Thoracic aorta (tissue), 2 donors: ENCODE measurements at regions not wholly inside any gene's neighbourhood (a gene's known extent, or its start where the extent isn't known, plus 50 kb on each side); places are given as distances from the start of the nearest gene placed in this dataset.

Experiments used
- ATAC-seq: fragments of 150-250 bp; one replicate; pipeline ENCODE4 v1.8.0; 2017; ENCODE audit warnings: low read depth; ENCODE audit not compliant: insufficient number of reproducible peaks, low FRiP score
- DNase-seq: peaks from one replicate; pipeline ENCODE4 v3.0.0-alpha.2; 2020; ENCODE audit warnings: low spot score
- H3K27ac ChIP-seq, 2 donors: fragments of 200-600 bp; sonication (generic); 1 replicate in 1 of 2; 2 replicates in 1 of 2; pipeline ENCODE4 v1.5.1; 2016; ENCODE audit warnings: mild to moderate bottlenecking in 2 of 2, moderate library complexity in 2 of 2
- H3K27me3 ChIP-seq: fragments of 200-600 bp; sonication (generic); replicated peaks from 2 replicates; pipeline ENCODE4 v1.6.0; 2016; ENCODE audit warnings: mild to moderate bottlenecking; ENCODE audit not compliant: insufficient read depth
- H3K36me3 ChIP-seq: fragments of 200-600 bp; sonication (generic); one replicate; pipeline ENCODE4 v1.5.1; 2016
- H3K4me1 ChIP-seq, 2 donors: fragments of 200-600 bp; sonication (generic); 1 replicate in 1 of 2; 2 replicates in 1 of 2; pipeline versions ENCODE4 v1.5.1 to v1.6.0; 2016; ENCODE audit warnings: low read depth in 2 of 2, mild to moderate bottlenecking in 1 of 2; ENCODE audit not compliant: control insufficient read depth in 1 of 2
- H3K4me3 ChIP-seq: fragments of 200-600 bp; sonication (generic); 2 replicates; pipeline ENCODE4 v1.5.1; 2016; ENCODE audit warnings: mild to moderate bottlenecking
- H3K9me3 ChIP-seq: fragments of 200-600 bp; sonication (generic); 2 replicates; pipeline ENCODE4 v1.5.1; 2016
- TF ChIP-seq, protein P1 (sequence below): fragments of 200-600 bp; sonication (generic); IDR thresholded peaks from one replicate; pipeline ENCODE4 v1.5.1; 2019; ENCODE audit warnings: antibody characterized with exemption

DNA sequence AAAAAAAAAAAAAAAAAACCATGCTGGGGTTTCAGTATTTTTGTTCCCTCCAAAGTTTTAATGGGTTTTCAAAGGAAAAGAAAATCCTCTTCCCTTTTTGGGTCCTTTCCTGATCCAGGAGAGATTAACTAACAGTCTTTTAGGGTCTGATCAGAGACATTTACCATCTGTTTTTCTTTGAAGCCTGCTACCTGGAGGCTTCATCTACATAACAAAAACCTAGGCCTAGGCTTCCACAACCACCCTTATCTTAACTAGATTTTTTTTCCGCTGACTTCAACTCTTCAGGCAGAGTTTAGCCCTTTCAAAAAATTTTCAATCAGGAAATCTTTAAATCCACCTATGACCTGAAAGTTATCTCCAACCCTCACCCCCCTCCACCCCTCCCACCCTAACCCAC lies 154.7 kb downstream of the MBD2 start:
- Histone ChIP-seq H3K4me1 (no peaks in the 10 kb centered on the region), H3K27ac (no peak overlapping the region), H3K9me3 (no peaks in the 10 kb centered on the region), H3K36me3 (no peaks in the 10 kb centered on the region), H3K27me3 (no peaks in the 10 kb centered on the region), H3K4me3 (no peak overlapping the region)
- no peak for DNase-seq
- TF ChIP-seq, protein P1, sequence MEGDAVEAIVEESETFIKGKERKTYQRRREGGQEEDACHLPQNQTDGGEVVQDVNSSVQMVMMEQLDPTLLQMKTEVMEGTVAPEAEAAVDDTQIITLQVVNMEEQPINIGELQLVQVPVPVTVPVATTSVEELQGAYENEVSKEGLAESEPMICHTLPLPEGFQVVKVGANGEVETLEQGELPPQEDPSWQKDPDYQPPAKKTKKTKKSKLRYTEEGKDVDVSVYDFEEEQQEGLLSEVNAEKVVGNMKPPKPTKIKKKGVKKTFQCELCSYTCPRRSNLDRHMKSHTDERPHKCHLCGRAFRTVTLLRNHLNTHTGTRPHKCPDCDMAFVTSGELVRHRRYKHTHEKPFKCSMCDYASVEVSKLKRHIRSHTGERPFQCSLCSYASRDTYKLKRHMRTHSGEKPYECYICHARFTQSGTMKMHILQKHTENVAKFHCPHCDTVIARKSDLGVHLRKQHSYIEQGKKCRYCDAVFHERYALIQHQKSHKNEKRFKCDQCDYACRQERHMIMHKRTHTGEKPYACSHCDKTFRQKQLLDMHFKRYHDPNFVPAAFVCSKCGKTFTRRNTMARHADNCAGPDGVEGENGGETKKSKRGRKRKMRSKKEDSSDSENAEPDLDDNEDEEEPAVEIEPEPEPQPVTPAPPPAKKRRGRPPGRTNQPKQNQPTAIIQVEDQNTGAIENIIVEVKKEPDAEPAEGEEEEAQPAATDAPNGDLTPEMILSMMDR = no peak
- ATAC-seq = no peak

DNA sequence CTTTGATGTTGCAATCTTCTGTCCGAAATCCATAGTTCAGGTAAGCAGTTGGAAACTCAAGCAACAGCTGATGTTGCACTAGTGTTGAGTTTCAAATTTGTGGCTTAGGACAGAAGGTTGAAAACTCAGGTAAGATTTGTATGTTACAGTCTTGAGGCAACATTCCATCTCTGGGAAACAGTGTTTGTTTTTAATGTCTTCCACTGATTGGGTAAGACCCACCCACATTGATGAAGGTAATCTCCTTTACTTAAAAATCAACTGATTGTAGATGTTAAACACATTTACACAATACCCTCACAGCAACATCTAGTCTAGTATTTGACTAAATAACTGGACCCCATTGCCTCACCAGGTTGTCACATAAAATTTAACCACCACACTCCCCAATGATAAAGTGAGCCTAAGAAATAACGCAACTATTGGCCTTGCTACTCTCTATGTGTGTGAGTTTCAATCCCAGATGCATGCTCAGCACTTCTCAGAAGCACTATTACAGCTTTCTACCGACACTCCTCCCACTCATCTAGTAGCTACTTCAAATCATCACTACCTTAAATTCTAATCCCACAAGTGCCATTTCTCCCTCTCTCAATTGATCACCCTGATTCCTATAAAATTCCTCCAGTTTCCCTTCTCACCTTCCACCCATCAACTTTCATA lies 164.0 kb downstream of the MBD2 start:
- Histone ChIP-seq H3K9me3 (no peaks in the 10 kb centered on the region), H3K27me3 (no peaks in the 10 kb centered on the region), H3K4me1 (no peaks in the 10 kb centered on the region), H3K27ac (no peak overlapping the region), H3K36me3 (no peaks in the 10 kb centered on the region), H3K4me3 (no peak overlapping the region)
- ATAC-seq (no peak), DNase-seq (no peak)
- TF ChIP-seq, protein P1 = no peak

DNA sequence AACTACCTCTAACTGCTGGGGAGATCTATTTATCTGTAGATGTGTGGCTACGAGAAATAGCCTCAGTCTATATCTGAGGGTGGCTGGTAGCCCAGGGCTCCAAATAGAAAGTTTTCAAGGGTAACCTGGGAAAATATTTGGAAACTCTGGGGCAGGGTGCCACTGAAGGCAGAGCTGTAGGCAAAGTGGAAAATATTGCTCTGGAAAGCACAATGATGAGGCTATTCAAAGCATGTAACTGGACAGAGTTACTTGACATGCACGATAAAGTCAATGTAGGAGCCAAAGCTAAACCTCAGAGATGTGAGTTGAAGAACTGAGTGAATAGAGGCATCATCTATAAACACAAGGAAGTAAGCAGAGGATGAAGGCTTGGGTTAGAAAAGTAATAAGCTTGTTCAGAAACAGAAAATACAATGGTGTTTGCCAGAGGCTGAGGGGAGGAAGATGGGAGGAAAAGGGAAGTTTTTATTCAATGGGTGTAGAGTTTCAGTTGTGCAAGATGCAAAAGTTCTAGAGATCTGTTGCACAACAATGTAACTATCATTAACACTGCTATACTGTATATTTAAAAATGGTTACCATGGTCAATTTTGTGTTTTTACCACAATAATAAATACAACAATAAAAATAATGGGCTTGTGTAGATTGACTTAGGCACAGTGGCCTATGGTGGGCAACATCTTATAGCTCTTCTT lies 171.6 kb downstream of the MBD2 start:
- no peaks in the 10 kb centered on the region for H3K36me3 ChIP-seq
- no peak for ATAC-seq

DNA sequence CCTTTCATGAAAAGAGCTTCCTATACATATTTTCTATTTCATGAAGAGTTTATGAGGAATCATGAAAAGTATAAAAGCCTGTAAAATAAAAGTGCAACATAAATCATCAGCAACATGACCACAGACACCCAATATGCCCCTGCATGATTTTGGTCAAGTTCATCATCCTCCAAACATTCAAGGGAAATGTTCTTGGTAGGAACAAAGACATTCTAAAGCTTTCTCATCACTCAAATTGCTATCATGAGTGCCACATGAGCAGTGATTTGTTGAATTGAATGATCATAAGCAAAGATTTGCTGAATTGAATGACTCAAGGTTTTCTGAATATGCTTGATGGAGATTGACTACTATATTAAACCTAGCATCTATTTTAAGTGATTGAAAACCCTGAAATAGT lies 172.2 kb downstream of the MBD2 start:
- Histone ChIP-seq H3K27ac (no peak overlapping the region), H3K4me1 (peaks cover 0 to 5% of the 10 kb centered on the region in 2 donors), H3K27me3 (no peaks in the 10 kb centered on the region), H3K36me3 (no peaks in the 10 kb centered on the region), H3K4me3 (no peak overlapping the region), H3K9me3 (no peaks in the 10 kb centered on the region)
- TF ChIP-seq, protein P1 = no peak
- DNase-seq = no peak
- ATAC-seq = no peak

More for the DNA sequence above, 171.6 kb downstream of the MBD2 start:
- no peak for DNase-seq
- Histone ChIP-seq H3K27me3 (no peaks in the 10 kb centered on the region), H3K4me1 (no peaks in the 10 kb centered on the region), H3K9me3 (no peaks in the 10 kb centered on the region), H3K27ac (no peak overlapping the region), H3K4me3 (no peak overlapping the region)
- TF ChIP-seq, protein P1 = no peak

DNA sequence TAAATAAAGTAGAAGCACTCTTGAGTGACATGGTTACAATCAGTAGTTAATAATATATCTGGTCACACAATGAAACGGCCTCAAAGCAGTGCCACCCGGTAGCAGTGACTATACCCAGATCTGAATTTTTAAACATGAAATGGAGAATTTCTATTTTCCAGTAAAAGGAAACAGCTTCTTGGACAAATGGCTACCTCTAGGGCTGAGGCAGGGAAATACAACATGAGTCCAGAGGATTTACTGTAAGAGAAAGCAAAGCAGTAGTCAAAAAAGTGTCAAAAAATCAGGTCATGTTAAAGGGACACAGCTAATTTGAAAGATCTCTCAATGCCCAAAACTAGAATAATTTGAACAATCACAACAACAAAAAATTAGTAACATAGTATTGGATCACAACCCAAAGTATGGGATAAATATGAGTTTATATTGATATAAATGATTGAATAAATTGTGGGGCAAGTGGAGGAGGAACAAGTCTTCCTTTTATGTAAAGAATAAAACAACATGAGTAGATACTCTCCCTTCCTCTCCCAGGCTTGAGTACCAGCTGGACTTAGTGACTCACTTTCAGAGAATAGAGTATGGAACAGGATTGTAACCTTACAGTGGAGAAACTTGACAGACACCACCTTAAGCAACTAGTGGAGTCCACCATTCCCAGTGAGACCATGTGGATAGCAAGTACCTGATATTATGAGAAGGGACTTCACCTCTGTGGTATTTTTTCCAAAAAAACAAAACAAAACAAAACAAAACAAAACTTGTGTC lies 180.8 kb downstream of the MBD2 start:
- TF ChIP-seq, protein P1 = no peak
- DNase-seq (no peak), ATAC-seq (no peak)
- no peak overlapping the region for H3K4me3 ChIP-seq
- peaks cover 0 to 9% of the 10 kb centered on the region in 2 donors for H3K4me1 ChIP-seq
- no peak overlapping the region for H3K27ac ChIP-seq
- no peaks in the 10 kb centered on the region for H3K9me3 ChIP-seq
- no peaks in the 10 kb centered on the region for H3K36me3 ChIP-seq
- no peaks in the 10 kb centered on the region for H3K27me3 ChIP-seq
